AG04449 (cell line): ENCODE measurements at regions not wholly inside any gene's neighbourhood (a gene's known extent, or its start where the extent isn't known, plus 50 kb on each side); places are given as distances from the start of the nearest gene placed in this dataset.

Experiments used
- CTCF ChIA-PET: fragments of 350-600 bp; formaldehyde crosslinking; extraction: SDS; loops from one replicate; lab custom pipeline; 2021; ENCODE audit warnings: antibody characterized with exemption; lab: Yijun Ruan, JAX
- POLR2A ChIA-PET: fragments of 400-600, 350-600 bp; formaldehyde crosslinking; extraction: SDS; loops from one replicate; lab custom pipeline; 2020; ENCODE audit warnings: antibody characterized with exemption, inconsistent platforms; lab: Yijun Ruan, JAX
- DNase-seq: peaks from one replicate; pipeline ENCODE4 v3.0.0-alpha.2; 2010; ENCODE audit warnings: low read depth, low spot score
- H3K4me3 ChIP-seq: 2 replicates; pipeline ENCODE4 v1.5.1; 2011; ENCODE audit warnings: low read depth, mild to moderate bottlenecking, control low read depth, low read length
- TF ChIP-seq, protein P1 (sequence below): IDR thresholded peaks from one replicate; pipeline ENCODE4 v1.5.1; 2011; ENCODE audit warnings: mild to moderate bottlenecking, moderate library complexity, low read length, control low read depth, inconsistent platforms; ENCODE audit not compliant: insufficient read depth; ENCODE audit errors: missing control alignments

DNA sequence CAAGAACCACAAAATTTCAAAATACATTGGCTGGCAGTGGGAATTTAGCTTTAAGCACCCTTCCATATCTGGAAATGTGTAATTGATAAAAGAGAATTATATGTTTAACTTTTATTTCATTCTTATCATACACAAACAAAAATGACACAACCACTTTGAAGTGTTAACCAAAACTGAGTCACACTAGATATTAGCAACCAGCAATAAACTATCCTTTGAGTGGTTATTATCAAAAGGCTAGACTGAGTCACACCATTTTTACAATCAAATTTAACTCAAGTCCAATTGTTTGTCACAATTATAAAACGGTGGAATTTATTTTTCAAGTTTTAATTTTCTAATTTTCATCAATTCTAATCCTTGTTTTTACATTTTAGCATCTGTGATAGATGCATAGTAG, 121.7 kb downstream of the LIG4 start:
- ChIA-PET CTCF (no interaction called here), POLR2A (no interaction called here)
- TF ChIP-seq, protein P1, sequence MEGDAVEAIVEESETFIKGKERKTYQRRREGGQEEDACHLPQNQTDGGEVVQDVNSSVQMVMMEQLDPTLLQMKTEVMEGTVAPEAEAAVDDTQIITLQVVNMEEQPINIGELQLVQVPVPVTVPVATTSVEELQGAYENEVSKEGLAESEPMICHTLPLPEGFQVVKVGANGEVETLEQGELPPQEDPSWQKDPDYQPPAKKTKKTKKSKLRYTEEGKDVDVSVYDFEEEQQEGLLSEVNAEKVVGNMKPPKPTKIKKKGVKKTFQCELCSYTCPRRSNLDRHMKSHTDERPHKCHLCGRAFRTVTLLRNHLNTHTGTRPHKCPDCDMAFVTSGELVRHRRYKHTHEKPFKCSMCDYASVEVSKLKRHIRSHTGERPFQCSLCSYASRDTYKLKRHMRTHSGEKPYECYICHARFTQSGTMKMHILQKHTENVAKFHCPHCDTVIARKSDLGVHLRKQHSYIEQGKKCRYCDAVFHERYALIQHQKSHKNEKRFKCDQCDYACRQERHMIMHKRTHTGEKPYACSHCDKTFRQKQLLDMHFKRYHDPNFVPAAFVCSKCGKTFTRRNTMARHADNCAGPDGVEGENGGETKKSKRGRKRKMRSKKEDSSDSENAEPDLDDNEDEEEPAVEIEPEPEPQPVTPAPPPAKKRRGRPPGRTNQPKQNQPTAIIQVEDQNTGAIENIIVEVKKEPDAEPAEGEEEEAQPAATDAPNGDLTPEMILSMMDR: no peak
- DNase-seq: no peak
- no peak overlapping the region for H3K4me3 ChIP-seq

DNA sequence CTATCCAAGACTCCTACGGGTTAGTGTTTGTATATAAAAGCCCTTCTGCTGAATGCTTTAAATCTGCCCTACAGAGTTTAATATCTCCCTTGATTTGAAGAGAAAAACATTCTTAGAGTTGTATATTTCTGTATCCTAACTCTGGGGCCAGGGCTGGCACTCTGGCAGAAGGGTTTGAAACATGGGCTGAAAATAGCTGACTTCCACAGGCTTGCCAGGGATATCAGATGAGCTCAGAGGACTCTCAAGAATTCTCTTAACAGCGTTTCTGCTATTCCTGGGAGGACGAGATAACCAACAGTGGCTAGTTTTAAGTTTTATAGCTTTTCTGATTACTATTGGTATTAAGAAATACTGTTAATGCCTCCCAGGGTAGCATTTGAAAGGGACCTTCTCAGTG, 127.5 kb downstream of the LIG4 start:
- CTCF ChIA-PET: no interaction called here
- POLR2A ChIA-PET: no interaction called here
- TF ChIP-seq, protein P1: no peak
- H3K4me3 ChIP-seq: no peak overlapping the region
- DNase-seq: no peak

DNA sequence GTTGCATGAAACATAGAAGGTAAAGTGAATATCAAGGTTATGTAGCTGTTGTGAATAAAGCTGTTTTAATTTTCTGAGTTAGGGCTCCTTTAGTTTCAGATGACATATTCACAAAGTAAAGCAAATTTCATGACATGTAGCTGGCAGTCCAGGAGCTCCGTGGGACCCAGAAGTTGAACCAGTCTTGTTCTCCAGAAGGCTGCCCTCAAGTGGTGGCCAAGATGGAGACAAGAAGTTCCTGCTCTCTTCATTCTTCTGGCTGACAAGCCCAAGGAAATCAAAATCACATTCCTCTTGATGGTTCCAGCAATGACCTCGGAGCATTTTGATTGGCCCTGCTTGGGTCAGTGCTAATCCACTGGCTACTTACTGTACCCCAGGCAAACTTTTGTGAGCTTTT, 128.7 kb downstream of the LIG4 start:
- POLR2A ChIA-PET: no interaction called here
- DNase-seq: no peak
- CTCF ChIA-PET: no interaction called here
- H3K4me3 ChIP-seq: no peak overlapping the region
- TF ChIP-seq, protein P1: no peak

DNA sequence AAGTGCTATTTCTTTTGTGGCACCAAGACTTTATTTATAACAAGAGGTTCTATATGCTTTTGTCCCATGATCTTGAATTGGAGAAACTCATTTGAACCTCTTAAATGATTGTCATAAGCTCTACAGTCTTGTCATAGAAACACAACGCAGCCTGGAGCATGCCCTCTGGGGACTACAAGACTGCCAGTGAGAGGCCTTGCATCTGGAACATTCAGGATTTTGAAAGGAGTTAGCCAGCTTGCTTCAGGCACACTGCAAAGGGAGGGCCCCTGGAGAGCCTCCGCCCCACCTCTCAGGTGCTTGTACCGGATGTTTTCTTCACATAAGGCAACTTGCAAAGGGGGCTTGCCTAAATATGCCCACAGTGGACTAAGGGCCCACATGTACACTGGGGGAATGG, 130.5 kb downstream of the LIG4 start:
- ChIA-PET POLR2A (no interaction called here), CTCF (no interaction called here)
- TF ChIP-seq, protein P1: no peak
- no peak overlapping the region for H3K4me3 ChIP-seq
- no peak for DNase-seq

DNA sequence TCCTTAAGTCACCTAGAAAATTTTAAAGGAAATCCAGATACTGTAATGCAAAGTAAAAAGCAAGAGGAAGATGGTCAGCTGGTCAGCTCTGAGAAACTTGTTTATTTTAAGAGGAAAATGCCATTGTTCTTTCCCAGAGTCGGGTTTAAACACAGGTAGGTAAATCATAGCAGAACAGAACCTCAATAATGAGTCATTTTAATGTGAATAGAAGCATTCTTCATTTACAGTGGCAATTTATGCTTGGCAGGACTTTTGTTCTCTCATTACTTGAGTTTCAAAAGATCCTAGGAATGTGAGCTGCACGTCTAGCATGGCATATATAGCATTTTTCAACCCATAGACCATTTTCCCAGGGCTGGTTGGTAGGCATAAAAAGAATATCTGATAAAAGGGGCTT, 132.3 kb downstream of the LIG4 start:
- CTCF ChIA-PET: no interaction called here

DNA sequence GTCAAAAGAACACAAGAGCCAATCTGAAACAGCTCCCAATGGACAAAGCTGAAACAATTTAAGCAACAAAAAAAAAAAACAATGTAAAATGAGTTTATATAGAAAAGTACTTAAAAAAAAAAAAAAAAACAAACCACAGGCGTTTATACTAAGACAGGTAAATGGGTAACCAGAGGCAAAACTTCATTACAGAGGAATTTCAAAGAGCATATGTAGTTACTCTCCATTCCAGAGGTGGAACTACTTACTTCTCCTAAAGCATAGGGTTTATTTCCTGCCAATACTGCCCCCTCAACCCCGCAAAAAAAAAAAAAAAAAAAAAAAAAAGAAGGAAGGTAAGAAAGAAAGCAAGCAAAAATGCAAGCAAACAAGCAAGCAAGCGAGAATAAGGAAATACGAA, 132.9 kb downstream of the LIG4 start:
- CTCF ChIA-PET: no interaction called here
- TF ChIP-seq, protein P1: no peak

More for the DNA sequence above, 132.3 kb downstream of the LIG4 start:
- POLR2A ChIA-PET: no interaction called here
- TF ChIP-seq, protein P1: no peak
- DNase-seq: no peak
- no peak overlapping the region for H3K4me3 ChIP-seq

More for the DNA sequence above, 132.9 kb downstream of the LIG4 start:
- H3K4me3 ChIP-seq: no peak overlapping the region
- POLR2A ChIA-PET: no interaction called here
- no peak for DNase-seq
